HL-60 (cell line): ENCODE measurements at regions not wholly inside any gene's neighbourhood (a gene's known extent, or its start where the extent isn't known, plus 50 kb on each side); places are given as distances from the start of the nearest gene placed in this dataset.

Experiments used
- DNase-seq, 2 experiments: peaks; one replicate each; pipeline ENCODE4 v3.0.0-alpha.2; 2010 to 2020; ENCODE audit warnings: low read depth in 1 of 2, low spot score in 1 of 2
- H3K27ac ChIP-seq: fragments of 250-450 bp; sonication (Bioruptor Pico); replicated peaks from 2 replicates; pipeline ENCODE4 v1.5.1; 2020; ENCODE audit warnings: mild to moderate bottlenecking, moderate library complexity
- H3K27me3 ChIP-seq: fragments of 250-450 bp; sonication (Bioruptor Pico); 2 replicates; pipeline ENCODE4 v1.5.1; 2021; ENCODE audit warnings: mild to moderate bottlenecking, moderate library complexity; ENCODE audit not compliant: insufficient read depth, poor library complexity, severe bottlenecking
- H3K4me3 ChIP-seq: replicated peaks from 2 replicates; pipeline ENCODE4 v1.5.1; 2011; ENCODE audit warnings: mild to moderate bottlenecking, control low read depth, low read length; ENCODE audit not compliant: insufficient read depth
- GABPA ChIP-seq: IDR thresholded peaks from 2 replicates; pipeline ENCODE4 v1.6.1; 2012; ENCODE audit warnings: low read depth
- POLR2AphosphoS5 ChIP-seq: IDR thresholded peaks from 2 replicates; pipeline ENCODE4 v1.6.1; 2012; ENCODE audit warnings: low read depth
- REST ChIP-seq: IDR thresholded peaks from 2 replicates; pipeline ENCODE4 v1.6.1; 2012; ENCODE audit warnings: low read depth; ENCODE audit not compliant: insufficient replicate concordance
- SPI1 ChIP-seq: IDR thresholded peaks from 2 replicates; pipeline ENCODE4 v1.6.1; 2012; ENCODE audit warnings: low read depth, mild to moderate bottlenecking, borderline replicate concordance
- TF ChIP-seq, protein P1 (sequence below): IDR thresholded peaks from one replicate; pipeline ENCODE4 v1.5.1; 2011; ENCODE audit warnings: low read length, control low read depth, inconsistent platforms; ENCODE audit not compliant: insufficient read depth

DNA sequence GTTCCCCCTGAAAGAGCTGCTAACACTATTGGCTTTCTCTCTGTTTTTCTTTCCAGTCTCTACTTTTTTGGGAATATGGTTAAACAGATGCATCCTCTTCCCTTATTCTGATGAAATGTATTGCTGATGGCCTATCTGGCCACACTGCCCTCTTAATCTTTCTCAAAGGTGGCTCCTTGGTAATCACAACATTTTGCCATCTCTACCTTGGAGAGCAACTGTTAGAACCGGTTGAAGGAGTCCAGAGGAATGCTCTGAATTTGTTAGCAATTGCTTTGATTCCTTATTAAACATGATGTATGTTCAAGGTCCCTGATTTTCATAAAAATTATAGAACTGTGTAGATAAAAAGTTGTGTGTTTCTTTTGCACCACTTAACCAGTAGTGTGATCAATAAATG lies 50.1 kb upstream of the ARID1A start:
- TF ChIP-seq GABPA (no peak), REST (peak; percentile 85), SPI1 (no peak), POLR2AphosphoS5 (no peak)
- TF ChIP-seq, protein P1, sequence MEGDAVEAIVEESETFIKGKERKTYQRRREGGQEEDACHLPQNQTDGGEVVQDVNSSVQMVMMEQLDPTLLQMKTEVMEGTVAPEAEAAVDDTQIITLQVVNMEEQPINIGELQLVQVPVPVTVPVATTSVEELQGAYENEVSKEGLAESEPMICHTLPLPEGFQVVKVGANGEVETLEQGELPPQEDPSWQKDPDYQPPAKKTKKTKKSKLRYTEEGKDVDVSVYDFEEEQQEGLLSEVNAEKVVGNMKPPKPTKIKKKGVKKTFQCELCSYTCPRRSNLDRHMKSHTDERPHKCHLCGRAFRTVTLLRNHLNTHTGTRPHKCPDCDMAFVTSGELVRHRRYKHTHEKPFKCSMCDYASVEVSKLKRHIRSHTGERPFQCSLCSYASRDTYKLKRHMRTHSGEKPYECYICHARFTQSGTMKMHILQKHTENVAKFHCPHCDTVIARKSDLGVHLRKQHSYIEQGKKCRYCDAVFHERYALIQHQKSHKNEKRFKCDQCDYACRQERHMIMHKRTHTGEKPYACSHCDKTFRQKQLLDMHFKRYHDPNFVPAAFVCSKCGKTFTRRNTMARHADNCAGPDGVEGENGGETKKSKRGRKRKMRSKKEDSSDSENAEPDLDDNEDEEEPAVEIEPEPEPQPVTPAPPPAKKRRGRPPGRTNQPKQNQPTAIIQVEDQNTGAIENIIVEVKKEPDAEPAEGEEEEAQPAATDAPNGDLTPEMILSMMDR = no peak
- no peak overlapping the region for H3K4me3 ChIP-seq
- H3K27ac ChIP-seq = no peak overlapping the region
- no peaks in the 10 kb centered on the region for H3K27me3 ChIP-seq
- DNase-seq = no peak
